ENCODE measurements at regions not wholly inside any gene's neighbourhood (a gene's known extent, or its start where the extent isn't known, plus 50 kb on each side); places are given as distances from the start of the nearest gene placed in this dataset.

DNA sequence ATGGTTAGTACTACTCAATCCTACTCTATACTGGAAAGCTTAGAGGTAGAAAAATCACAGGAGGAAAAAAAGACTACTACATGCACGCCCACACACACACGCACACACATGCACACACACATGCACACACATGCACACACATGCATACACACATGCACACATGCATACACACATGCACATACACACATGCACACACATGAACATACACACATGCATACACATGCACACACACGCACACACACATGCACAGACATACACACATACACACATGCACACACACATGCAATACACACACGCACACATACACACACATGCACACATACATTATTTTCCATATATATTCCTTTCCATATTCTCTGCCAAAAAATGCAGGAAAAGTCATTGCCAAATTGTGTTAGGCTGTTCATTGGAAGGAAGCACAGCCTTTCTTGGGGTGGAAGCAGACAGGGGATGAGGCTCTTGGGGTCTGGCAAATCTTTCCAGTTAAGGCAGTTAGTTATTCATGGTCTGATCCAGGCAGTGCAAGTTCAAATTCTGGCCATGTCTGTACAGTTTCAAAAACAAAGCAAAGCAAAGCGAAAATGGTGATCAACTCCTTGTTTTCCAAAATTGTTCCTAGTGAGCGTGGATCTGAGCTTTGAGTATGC, 187.9 kb upstream of the EGFLAM start:
- TF ChIP-seq EZH2 (IDR thresholded peaks at IDR 0.05; ENCODE audit: insufficient read depth, poor library complexity, severe bottlenecking) (no peak), EZH2phosphoT487 (IDR thresholded peaks at IDR 0.05; ENCODE audit: insufficient read depth, low read depth) (no peak)

Measured in GM23248 (cell line).